HG02870 (cell line): ENCODE measurements at regions not wholly inside any gene's neighbourhood (a gene's known extent, or its start where the extent isn't known, plus 50 kb on each side); places are given as distances from the start of the nearest gene placed in this dataset.

Source experiments
- ATAC-seq: cut with Tn5 transposase; IDR thresholded peaks from one replicate; pipeline ENCODE4 v1.9.1; 2021; ENCODE audit warnings: mild to moderate bottlenecking, moderate library complexity; ENCODE audit not compliant: unreplicated experiment

DNA sequence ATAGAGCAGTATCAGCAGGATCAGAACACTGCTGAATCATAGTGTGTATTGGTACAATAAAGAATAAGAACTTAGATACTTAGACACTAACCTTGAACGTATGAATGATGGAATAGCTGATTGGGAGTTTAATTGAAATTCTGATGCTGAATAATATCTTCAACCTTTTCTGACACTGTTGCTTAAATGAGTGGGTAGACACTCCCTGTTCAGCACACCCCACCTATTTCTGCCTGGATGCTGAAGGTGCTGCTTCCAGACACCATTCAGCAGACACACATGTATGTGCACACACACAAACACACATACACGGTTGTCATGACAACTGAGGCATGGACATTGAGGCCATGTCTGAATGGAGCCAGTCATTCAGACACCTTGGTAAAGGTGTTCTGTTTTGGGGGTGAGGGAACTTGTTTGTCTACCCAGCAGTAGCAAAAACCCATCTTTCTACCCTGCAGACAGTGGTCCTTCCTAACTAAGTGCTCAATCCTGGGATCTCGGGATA is 54.3 kb downstream of the TMEM215 start:
- no peak for ATAC-seq

DNA sequence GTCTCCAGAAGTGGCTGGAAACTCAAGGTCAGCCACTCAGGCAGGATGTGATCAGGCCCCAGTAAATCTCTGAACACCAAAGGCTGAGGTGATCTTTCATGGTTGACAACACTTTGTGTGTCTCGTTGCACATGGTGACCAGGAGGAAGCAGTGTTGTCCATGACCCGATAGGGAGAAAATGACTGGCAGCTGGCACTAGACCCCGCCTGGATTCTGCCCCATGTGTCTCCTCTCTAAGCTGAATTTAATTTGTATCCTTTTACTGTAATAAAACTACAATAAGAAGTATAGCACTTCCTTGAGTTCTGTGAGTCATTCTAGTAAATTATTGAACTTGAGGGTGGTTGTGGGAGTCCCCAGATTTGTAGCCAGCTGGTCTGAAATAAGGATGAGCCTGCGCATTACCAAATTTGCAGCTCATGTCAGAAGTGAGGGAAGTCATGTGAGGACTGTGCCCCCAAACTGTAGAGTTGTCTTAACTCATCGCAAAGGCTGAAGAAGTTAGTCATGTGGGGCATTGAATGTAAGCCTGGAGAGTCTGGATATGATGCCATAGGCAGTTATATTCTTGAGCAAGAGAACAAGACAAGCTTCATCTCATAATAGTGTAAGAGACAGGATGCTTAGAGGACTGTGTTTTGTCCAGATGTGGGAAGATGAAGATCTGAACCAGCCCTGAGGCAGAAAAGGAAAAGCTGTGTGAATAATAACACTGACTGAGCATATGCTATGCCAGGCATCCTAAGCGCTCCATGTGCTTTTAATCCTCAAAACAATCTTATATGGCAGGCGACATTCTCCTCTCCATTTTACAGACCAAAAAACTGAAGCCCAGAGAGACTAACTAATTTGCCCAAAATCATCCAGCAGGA is 55.9 kb downstream of the TMEM215 start:
- ATAC-seq, result no peak

DNA sequence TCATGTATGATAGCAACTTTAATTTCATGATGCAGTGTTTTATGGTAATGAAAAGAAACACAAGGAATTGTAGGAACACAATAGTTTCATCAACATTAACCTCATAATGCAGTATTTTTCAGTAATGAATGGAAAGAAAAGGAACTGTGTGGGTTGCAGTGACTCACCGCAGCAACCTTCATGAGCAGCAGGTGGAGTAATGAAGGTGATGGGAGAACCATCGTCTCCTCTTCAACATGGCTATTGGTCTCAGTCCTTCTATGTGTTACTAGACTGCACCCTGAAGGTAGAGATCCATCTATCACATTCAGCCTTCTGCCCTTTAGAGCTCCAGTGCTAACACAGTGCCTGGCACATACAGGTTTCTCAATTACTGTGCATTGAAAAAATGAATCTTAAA is 58.0 kb downstream of the TMEM215 start:
- ATAC-seq, result no peak

DNA sequence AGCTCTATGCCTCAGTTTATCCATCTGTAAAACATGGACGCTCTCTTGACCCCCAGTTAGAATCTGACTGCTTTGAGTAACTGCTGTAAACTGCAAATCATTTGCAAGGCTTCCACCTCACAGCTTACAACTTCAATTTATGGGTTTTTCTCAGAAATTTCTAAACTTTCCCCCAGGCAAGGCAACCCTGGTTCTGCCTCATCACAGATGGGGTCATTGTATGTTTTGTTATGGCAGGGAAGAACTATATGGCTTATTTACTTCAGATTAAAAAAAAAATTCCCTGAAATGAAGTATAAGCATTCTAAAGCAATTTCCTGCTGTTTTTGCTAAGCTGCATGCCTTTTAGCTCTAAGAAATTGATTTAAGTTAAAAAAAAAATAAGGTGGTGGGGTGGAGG is 60.0 kb downstream of the TMEM215 start:
- ATAC-seq, result no peak

DNA sequence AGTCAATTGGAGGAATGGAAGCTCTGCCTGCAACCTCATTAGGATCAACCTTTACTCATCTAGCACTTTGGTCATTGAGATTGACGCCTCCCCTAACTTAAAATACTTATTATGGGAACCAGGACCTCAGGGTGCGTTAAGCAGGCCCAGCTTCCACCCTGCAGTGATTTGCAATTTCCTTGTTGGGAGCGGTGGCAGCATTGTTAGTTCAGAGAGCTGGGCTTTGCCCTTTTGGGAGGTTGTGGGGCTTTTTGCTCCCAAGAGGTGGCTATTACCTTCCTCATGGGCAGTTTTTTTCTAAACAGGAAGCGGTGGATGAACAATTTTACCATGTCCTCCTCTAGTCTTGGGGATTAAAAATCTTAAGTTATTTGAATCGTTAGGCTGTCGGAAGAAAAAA is 60.9 kb downstream of the TMEM215 start:
- ATAC-seq, result no peak

DNA sequence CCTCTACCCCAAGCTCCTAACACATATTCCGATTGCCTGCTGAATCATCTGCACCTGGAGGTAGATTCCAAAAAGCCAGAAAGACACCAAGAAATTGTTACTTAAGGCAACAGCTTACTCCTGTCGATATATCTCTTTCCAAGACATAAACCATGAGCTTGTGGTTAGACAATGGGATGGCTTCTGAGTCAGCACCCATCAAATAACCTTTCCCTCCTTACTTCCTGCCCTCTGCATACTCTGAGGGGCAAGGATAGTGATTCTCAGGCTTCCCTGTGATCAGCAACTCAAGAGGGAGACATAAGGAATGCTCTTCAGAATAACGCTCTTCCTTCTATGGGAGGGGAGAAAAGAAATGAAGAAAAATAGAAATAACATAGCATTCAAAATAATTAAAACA is 70.9 kb downstream of the TMEM215 start:
- no peak for ATAC-seq

DNA sequence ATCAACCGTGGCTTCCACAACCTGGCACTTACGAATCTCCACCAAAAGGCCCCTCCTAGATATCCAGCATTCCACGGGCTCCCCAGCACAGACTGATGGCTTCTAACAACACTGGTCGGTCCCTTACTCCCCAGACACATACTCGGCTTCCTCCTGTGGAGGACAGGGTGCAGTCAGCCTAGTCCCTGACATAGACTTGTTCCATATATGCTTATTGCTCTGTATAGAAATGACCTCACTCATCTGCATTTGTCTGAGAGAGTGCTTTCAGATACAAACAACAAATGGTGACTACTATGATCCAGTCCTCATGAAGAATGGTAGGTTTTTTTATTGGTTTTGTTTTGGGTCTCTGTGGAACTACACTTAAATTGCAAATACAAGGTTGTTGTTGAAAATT is 72.4 kb downstream of the TMEM215 start:
- ATAC-seq, result no peak

DNA sequence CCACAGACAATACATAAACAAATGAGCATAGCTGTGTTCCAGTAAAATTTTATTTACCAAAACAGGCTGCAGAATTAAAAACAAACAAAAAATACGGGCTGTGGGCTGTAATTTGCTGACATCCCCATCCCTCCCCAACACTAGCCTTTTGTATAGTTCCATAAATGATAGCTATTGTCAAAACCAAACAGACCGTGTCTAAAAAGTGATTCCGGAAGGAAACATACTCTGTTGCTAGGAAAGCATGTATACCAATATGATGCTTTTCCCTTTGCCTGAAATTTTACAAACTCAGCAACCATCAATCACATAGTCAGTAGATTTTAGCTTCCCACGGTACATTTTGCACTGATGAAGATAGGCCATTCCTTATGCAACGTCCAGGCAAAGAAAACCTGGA is 80.0 kb downstream of the TMEM215 start:
- ATAC-seq, result no peak

DNA sequence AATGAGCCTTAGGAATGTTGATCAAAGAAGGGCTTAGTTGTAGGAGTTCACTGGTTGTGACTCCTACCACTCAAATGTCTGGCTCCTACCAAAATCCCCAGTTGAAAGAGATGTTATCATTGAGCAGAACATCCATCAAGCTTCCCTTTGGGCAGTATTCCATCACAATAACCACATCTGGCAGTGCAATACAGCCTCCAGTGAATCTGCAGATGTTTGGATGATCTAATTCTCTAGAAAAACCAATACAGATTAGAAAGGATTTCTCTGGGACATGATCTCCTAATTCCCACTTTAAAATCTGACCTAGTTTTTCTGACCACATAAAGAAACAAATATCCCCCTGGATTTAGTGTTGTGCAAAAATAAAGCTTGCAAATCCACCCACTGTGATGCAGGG is 81.6 kb downstream of the TMEM215 start:
- ATAC-seq, result no peak

DNA sequence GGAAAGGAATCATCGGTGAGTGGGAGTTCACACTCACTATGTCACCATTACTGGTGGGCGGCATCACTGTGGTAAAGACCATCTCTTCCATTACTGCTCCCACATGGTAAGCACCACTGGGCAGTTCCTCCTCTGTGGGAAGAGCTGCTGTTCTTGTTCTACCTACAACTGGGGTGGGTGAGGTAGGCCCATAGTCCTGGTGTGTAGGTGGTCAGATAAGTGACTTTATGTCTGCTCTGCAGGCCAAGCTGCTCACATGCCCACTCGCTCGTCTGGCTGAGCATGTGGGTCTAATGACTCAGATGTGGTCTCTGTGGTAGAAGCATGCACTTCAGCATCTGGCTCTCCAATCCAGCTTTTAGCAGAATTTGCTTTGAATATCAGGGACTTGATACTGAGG is 82.9 kb downstream of the TMEM215 start:
- ATAC-seq, result no peak

DNA sequence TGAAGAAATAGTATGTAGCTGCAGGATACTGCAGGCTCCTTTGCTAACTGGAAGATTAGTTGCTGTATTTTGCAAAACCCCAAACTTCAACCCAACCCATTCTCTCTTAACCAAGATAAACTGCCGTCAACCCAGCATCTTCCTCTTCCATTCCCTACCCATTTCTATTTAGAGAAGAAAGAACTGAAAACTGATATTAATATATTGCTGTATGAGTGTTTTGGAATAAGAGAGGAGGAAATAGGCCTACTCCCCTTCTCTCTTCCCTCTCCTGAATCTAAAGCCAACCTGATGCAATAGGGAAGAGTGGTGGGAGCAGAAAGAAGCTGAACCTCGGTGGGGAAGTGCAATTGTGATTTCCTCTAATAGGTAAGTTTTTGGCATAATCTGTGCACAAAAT is 83.7 kb downstream of the TMEM215 start:
- no peak for ATAC-seq

DNA sequence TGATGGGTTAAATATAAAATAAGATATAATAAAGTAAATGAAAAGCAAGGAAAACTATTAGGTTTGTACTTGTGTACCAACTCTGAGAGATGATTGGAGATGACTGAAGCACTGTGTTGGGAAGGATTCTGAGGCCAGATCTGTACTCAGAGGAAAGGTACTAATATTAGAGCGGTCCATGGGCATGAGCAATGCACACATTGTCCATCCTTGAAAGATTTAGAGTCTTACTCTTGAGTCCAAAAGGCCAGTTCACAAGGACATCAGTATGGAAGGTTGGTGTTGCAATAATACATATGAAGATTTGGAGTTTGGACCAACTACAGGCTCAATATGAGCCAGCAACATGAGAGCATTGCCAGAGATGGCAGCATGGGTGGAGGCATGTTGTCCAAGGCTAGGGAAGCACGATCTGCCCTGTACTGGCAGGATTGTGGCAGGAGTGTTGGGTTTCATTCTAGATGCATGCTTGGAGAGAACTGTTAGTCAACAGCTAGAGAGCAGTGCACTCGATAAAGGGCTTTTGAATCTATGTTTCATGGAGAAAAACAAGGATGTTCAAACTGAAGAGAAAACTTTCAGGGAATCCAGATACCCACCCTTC is 84.4 kb downstream of the TMEM215 start:
- ATAC-seq, result no peak

DNA sequence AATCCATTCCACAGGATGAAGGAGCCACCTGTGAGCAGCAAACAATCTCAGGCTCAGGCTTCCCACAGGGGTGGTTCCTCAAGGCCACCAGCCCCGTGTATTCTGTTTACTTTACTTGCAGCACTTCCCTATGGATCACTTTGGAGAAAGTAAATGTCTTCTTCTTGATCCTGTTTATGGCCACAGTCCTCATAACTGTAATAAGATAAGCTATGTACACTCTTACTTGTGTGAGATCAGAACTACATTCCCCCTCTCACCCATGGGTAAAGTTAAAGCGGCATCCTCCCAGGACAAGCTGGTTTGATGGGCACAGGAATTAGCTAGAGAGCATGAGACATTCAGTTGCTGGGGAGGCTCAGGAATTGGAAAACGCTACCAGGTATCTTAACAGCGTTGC is 86.1 kb downstream of the TMEM215 start:
- ATAC-seq, result no peak

DNA sequence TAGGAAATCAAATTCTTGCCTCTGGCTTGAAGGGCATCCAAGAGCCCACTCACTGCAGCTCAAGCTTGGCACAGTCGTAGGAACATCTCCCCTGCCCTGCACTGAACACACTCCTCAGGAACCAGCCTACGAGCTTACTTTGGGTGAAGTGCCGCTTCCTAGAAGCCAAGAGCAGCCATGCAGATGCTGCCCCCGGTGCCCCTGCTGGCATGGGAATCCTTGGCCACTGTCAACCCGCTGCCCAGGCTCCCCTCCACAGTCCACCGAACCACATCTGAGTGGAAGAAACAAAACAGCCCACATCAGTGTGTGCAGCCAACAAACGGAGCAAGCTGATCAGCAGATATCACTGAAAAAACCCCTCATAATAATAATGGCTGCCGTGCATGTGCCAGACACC is 89.8 kb downstream of the TMEM215 start:
- no peak for ATAC-seq

DNA sequence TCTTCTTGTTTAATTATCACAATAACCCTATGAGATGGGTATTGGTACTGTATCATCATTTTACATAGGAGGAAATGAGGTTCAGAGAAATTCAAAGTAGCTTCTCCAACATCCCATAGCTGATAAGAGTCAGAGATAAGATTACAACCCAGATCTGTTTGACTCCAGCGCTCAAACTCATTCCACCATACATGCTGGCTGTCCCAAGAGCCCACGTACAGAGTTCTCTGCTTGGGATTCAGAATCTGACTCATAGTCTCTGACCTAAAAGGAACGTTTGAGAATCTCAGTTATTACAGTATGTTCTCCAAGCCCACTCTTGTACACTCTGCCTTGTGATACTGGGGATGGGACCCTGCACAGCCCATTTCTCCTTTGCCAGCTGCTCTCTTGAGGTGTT is 90.2 kb downstream of the TMEM215 start:
- no peak for ATAC-seq

DNA sequence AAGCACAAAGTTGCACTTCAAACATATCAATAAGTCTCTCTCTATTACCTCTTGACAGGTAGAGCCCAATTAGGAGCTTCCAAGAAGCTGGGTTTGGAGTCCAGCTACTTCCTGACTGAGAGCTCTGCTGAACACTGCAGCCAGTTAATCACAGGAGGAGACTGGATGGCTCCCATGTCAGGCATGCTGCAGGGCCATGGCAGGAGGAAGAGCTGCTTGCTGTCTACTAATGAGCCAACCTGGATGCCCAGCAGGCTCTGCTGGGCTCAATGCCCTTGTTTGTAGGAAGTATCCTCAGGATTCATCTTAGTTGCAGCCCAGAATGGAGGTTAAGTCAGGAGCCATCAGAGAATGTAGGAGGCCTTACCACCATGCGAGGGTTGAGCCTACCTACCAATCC is 91.9 kb downstream of the TMEM215 start:
- no peak for ATAC-seq

DNA sequence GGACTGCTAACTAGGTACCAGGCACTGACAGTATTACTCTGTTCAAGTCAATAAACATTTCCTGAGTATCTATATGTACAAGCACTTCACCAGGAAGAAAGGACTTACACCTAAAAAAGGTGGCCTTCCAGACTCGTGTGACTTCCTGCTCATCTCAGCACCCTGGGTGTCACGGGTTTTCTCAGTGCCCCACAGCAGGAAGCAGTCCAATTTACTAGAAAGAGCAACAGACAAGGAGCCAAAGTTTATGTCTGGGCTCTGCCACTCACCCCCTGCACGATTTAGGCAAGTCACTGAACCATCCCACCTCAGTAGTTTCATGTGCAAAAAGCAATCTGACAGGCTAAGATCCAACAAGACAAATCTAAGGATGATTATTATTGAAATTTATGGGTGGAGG is 92.4 kb downstream of the TMEM215 start:
- ATAC-seq, result no peak

DNA sequence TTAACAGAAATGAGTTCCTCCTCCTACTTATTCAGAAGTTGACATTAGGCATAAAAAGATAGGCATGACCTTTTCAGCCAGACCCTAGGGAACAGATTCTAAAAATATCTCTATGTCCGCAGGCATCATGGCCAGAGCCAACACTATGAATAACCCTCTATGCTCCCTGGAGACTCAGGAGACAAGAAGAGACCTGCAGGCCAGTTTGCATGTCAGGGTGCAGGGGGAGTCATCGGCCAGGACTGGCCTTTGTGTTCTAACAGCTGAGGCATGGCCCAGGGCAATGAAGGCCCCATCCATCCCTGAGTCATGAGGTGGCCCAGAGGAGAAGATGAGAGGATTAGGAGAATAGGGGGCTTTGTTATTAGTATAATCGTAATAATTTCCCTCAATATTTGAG is 93.8 kb downstream of the TMEM215 start:
- no peak for ATAC-seq

DNA sequence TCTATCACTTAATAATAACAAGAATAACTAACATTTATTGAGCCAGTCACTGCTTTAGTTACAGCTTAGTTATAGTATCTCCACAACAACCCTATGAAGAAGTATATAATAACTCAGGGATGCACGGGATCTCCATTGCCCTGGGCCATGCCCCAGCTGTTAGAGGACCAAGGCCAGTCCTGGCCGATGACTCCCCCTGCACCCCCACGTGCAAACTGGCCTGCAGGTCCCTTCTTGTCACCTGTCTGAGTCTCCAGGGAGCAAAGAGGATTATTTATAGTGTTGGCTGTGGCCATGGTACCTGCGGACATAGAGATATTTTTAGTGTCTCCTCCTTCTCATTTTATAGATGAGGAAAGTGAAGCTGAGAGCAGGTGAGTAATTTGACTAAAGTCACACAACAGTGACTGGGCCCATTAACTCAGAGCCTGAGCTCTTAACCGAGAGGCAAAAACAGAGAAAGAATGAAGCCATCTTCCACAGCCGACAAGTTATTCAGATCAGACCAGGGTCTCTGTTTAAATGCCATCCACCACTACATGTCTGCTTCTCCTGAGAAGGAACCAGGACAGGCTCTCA is 94.4 kb downstream of the TMEM215 start:
- ATAC-seq, result peak; percentile 54

DNA sequence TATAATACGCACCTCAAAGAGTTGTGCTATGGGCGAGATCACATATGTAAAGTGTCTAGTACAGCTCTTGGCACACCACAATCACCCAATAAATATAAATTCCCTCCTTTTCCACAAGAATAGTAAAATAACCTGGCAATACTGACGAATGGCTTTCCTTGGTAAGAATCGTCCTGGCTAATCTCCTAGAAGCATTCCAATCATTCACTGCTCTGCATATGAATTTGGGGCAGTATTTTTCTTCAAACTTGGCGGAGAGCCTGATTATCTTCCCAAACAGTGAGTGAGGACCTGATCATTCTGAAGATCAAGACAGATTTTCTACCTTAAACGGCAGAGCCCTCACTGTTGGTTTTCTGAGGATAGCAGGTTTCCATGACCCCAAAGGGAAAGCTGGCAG is 96.0 kb downstream of the TMEM215 start:
- ATAC-seq, result no peak

DNA sequence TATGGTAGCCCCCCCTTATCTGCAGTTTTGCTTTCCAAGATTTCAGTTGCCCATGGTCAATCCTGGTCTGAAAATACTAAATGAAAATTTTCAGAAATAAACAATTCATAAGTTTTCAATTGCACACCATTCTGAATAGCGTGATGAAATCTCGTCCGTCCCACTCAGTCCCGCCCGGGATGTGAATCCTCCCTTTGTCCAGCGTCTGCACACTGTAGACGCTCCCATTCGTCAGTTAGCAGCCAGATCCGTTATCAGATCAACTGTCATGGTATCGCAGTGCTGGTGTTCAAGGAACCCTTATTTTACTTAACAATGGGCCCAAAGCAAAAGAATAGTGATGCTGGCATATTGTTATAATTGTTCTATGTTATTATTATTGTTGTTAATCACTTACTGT is 98.6 kb downstream of the TMEM215 start:
- no peak for ATAC-seq

DNA sequence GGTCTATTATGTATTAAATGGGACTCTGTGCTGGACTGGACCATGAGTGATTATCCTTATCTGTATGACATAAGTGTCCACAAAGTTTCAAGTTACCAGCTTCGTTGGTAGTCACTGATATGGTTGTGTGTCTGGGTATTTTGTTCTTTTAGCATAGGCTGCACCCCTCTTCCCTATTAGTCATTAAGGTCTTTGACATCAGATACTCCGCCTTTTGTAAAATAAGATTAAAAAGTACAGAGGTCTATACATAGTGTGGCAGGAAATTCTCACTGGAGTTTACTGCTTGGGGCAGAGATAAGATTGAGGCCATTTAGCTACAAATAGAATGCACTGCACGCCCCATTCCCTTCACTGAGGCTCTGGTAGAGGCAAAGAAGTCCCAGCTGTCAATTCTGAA is 99.4 kb downstream of the TMEM215 start:
- no peak for ATAC-seq
